ENCODE measurements at regions not wholly inside any gene's neighbourhood (a gene's known extent, or its start where the extent isn't known, plus 50 kb on each side); places are given as distances from the start of the nearest gene placed in this dataset.

DNA sequence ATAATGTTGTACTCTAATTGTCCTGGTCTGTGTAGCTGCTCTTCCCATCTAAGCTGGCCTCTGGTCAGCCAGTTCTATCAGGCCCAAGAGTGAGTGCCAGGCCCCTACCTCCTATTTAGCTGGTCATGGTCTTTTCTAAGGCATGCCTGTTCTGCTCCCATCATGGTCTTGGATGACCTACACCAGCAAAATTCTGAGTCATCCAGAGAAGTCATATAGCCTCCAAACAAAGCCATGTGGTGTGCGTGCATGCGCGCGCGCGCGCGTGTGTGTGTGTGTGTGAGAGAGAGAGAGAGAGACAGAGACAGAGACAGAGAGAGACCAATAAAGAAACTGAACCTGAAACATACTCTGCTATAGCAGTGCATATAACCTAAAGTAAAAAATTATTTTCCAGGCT is 254.4 kb downstream of the BRINP2 start:
- TF ChIP-seq, protein P1, sequence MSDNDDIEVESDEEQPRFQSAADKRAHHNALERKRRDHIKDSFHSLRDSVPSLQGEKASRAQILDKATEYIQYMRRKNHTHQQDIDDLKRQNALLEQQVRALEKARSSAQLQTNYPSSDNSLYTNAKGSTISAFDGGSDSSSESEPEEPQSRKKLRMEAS (IDR thresholded peaks at IDR 0.05): no peak
- no peak for TF ChIP-seq ZBTB7A (IDR thresholded peaks at IDR 0.05; ENCODE audit: low read depth)
- no peak for TF ChIP-seq CEBPB (IDR thresholded peaks at IDR 0.05)
- no peak for TF ChIP-seq TEAD4 (IDR thresholded peaks at IDR 0.05)
